MM.1S (cell line): ENCODE measurements at regions not wholly inside any gene's neighbourhood (a gene's known extent, or its start where the extent isn't known, plus 50 kb on each side); places are given as distances from the start of the nearest gene placed in this dataset.

Experiments
- EZH2 ChIP-seq: fragments of 300-600 bp; sonication (generic); optimal IDR thresholded peaks from 2 replicates; pipeline ENCODE3; 2017; ENCODE audit warnings: low read depth, mild to moderate bottlenecking, antibody characterized with exemption, low read length, mixed read lengths
- EZH2phosphoT487 ChIP-seq: fragments of 300-600 bp; sonication (generic); IDR thresholded peaks from 2 replicates; pipeline ENCODE4 v1.6.1; 2018; ENCODE audit warnings: antibody characterized with exemption, low read length
- TF ChIP-seq, protein P1 (sequence below): fragments of 300-600 bp; sonication (generic); IDR thresholded peaks from 2 replicates; pipeline ENCODE4 v1.5.1; 2016; ENCODE audit warnings: antibody characterized with exemption, low read length, mixed read lengths

DNA sequence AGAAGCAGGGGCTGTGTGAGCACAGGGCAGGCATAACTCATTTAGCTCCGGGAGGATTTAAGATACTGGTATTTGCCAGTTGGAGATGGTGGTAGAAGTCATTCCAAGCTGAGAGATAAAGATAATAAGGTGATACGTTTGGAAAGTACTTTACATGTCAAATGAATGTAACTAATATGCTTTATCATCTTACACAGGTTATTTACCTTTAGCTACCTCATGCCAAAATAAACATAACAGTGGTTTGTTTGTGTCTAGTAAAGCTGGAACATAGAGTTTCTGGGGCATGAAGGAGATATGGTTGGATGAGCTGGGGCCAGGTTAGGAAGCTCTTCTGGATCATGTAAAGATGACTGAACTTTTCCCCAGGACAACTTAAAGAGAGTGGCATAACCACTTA is 126.9 kb upstream of the PIK3C3 start:
- TF ChIP-seq EZH2: no peak
- TF ChIP-seq, protein P1, sequence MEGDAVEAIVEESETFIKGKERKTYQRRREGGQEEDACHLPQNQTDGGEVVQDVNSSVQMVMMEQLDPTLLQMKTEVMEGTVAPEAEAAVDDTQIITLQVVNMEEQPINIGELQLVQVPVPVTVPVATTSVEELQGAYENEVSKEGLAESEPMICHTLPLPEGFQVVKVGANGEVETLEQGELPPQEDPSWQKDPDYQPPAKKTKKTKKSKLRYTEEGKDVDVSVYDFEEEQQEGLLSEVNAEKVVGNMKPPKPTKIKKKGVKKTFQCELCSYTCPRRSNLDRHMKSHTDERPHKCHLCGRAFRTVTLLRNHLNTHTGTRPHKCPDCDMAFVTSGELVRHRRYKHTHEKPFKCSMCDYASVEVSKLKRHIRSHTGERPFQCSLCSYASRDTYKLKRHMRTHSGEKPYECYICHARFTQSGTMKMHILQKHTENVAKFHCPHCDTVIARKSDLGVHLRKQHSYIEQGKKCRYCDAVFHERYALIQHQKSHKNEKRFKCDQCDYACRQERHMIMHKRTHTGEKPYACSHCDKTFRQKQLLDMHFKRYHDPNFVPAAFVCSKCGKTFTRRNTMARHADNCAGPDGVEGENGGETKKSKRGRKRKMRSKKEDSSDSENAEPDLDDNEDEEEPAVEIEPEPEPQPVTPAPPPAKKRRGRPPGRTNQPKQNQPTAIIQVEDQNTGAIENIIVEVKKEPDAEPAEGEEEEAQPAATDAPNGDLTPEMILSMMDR: no peak
- TF ChIP-seq EZH2phosphoT487: no peak
